HG03432 (cell line): ENCODE measurements at regions not wholly inside any gene's neighbourhood (a gene's known extent, or its start where the extent isn't known, plus 50 kb on each side); places are given as distances from the start of the nearest gene placed in this dataset.

Experiments
- ATAC-seq: cut with Tn5 transposase; IDR thresholded peaks from one replicate; pipeline ENCODE4 v1.9.1; 2021; ENCODE audit warnings: mild to moderate bottlenecking, moderate library complexity; ENCODE audit not compliant: unreplicated experiment

DNA sequence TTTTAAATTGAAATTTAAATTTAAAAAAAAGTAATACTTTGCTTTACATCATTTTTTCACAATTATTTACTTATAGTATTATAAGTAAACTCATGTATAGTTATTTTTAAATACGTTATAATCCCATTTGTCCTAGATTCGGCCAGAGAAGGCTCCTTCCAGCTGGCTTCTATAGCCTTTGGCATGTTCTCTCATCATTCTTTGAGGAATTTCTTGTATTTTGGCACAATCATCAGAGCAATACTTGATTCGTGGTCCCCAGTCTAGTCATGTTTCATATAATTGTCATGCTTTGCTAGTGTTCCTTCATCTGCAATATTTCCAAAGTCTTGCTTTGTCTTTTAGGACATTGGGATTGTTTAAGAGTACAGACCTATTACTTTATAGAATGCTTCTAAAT lies 1037.9 kb upstream of the AGA start:
- no peak for ATAC-seq

DNA sequence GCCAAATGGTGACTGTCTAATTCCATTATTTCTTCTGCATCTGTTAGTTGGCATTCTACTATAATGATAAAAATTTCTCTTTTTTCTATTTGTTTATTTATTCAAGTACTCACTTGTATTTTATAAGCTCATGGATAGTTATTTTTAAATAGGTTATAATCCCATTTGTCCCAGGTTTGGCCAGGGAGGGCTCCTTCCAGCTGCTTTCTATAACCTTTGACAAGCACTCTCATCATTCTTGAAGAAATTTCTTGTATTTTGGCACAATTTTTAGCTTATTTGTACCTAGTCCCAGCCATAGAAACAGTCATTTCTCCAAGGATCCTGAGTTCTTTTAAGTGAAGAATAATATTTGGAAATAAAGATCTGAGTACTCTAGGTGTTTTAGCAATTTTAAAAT lies 1038.6 kb upstream of the AGA start:
- ATAC-seq, result no peak

- ATAC-seq, result no peak
Measured at GRCh38 chr4:178481564-178481963, 1039.3 kb upstream of the AGA start.

GRCh38 chr4:178523038-178523437 lies 1080.8 kb upstream of the AGA start:
- ATAC-seq, result no peak

GRCh38 chr4:178535939-178536579 lies 1093.8 kb upstream of the AGA start:
- no peak for ATAC-seq

GRCh38 chr4:178553201-178553600 lies 1111.0 kb upstream of the AGA start:
- no peak for ATAC-seq

DNA sequence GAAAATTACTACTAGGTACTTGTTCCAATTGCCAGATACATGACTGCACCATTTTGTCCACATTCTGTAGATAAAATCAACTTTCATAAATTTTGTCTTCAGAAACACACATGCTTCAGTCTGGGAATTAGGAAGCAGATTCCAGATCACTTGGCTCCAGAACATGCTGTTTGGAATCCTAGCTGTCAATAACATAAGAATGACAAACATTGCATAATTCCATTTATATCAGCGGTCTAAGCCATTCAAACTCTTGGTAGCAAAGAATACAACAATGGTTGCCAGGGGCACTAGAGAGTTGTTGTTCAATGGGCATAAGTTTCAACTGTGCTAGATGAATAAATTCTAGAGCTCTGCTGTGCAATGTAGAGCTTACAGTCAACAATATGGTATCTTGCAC lies 1112.1 kb upstream of the AGA start:
- ATAC-seq, result no peak

GRCh38 chr4:178556796-178557195 lies 1114.6 kb upstream of the AGA start:
- no peak for ATAC-seq

- no peak for ATAC-seq
Measured at GRCh38 chr4:178577933-178578332, 1135.7 kb upstream of the AGA start.

- no peak for ATAC-seq
Measured at GRCh38 chr4:178595500-178596138, 1153.4 kb upstream of the AGA start.

DNA sequence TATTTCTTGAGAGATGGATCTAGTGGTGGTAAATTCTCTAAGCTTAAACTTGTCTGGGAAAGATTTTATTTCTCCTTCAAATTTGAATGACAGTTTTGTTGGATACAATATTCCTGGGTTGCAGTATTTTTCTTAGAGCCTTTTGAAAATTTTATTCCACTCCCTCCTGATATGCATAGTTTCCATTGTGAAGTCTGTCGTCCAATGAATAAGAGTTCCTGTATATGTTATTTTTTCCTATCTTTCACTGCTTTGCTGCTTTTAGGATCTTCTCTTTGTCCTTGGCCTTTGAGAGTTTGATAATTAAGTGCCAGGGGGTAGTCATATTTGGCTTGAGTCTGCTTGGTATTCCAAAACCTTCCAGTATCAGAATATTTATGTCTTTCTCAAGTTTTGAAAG lies 1156.4 kb upstream of the AGA start:
- no peak for ATAC-seq

DNA sequence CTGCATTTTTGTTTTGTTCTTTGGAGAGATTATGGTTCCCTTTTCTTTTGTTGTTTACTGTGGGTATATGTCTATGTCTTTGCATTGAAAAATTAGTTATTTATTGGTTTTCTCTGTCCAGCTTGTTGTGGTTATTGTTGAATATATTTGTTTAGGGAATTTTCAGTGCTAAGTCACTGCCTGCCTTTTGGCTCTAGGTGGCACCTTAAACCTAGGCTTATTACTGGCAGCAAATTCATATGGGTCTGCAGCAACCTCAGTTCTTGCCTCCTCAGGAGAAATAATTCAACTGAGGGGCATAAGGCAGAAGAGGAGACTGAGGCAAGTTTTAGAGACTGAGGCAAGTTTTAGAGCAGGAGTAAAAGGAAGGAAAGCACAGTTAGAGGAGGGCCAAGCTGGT lies 1157.3 kb upstream of the AGA start:
- no peak for ATAC-seq

GRCh38 chr4:178602833-178603232 lies 1160.6 kb upstream of the AGA start:
- no peak for ATAC-seq

GRCh38 chr4:178611062-178611461 lies 1168.8 kb upstream of the AGA start:
- ATAC-seq, result no peak

DNA sequence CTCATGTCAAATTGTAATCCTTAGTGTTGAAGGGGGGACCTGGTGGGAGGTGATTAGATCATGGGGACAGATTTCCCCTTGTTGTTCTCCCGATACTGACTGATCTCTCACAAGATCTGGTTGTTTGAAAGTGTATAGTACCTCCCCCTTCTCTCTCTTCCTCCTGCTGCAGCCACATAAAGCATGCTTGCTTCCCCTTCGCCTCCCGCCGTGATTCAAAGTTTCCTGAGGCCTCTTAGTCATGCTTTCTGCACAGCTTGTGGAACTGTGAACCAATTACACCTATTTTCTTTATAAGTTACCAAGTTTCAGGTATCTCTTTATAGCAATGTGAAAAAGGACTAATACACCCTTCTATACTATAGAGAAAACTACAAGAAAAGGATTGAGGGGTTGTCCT lies 1170.5 kb upstream of the AGA start:
- ATAC-seq, result no peak

GRCh38 chr4:178632415-178632814 lies 1190.2 kb upstream of the AGA start:
- ATAC-seq, result peak; percentile 57

- no peak for ATAC-seq
Measured at GRCh38 chr4:178633263-178633662, 1191.0 kb upstream of the AGA start.

- ATAC-seq, result no peak
Measured at GRCh38 chr4:178664621-178665020, 1222.4 kb upstream of the AGA start.

GRCh38 chr4:178665916-178666315 lies 1223.7 kb upstream of the AGA start:
- ATAC-seq, result no peak

DNA sequence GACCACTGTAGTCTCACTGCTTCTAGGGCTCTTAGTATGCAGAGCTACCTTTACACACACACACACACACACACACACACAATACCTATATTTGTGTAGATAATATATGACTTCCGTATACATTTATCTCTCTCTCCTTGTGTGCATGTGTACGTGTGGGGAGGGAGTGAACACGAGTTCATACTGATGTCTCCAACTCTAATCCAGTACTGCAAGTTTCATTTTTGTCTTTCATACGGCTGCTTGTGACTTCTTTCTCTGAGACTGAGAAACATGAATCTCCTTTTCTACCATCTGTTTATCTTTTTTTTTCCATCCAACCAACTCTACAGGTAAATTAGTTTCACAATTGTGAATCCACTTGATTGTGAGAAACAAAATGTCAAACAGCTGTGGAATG lies 1229.5 kb upstream of the AGA start:
- ATAC-seq, result no peak

- no peak for ATAC-seq
Measured at GRCh38 chr4:178672512-178672911, 1230.3 kb upstream of the AGA start.

- ATAC-seq, result no peak
Measured at GRCh38 chr4:178681871-178682270, 1239.6 kb upstream of the AGA start.

DNA sequence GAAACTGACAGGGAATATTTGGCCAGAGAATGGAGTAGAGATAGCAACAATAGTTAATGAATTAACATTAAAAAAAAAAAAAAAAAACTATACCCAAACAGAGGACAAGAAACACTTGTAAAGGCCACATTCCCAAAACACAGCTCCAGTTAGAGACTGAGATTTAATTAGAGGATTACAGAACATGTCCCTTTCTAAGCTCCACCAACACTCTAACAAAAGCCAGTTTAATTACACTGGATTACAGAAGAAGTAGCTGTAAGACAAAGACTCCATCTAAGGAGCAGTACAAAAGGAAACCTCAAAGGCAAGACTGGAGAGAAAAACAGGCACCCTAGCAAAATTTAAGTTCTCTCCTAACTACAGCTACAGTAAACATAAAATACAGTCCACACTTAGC lies 1247.7 kb upstream of the AGA start:
- no peak for ATAC-seq
